8988T (cell line): ENCODE measurements at regions not wholly inside any gene's neighbourhood (a gene's known extent, or its start where the extent isn't known, plus 50 kb on each side); places are given as distances from the start of the nearest gene placed in this dataset.

Experiments used
- DNase-seq: peaks from one replicate; pipeline ENCODE4 v3.0.0; 2011

GRCh38 chr20:62545901-62546525 is 70.2 kb upstream of the GATA5 start:
- no peak for DNase-seq

GRCh38 chr20:62546606-62547005 is 70.8 kb upstream of the GATA5 start:
- no peak for DNase-seq

- no peak for DNase-seq
These were observed 71.6 kb upstream of the GATA5 start for GRCh38 chr20:62547364-62547763.

GRCh38 chr20:62548471-62548870 is 72.7 kb upstream of the GATA5 start:
- DNase-seq, result no peak

GRCh38 chr20:62549029-62549428 is 73.2 kb upstream of the GATA5 start:
- DNase-seq, result no peak

GRCh38 chr20:62549499-62550086 is 73.8 kb upstream of the GATA5 start:
- no peak for DNase-seq

- DNase-seq, result no peak
These were observed 74.4 kb upstream of the GATA5 start for GRCh38 chr20:62550087-62550632.

GRCh38 chr20:62551407-62552323 is 75.9 kb upstream of the GATA5 start:
- DNase-seq, result peak; percentile 59

- DNase-seq, result no peak
These were observed 76.8 kb upstream of the GATA5 start for GRCh38 chr20:62552613-62553012.

GRCh38 chr20:62553136-62553837 is 77.5 kb upstream of the GATA5 start:
- peak; percentile 93 for DNase-seq

- no peak for DNase-seq
These were observed 78.0 kb upstream of the GATA5 start for GRCh38 chr20:62553838-62554161.

- no peak for DNase-seq
These were observed 78.6 kb upstream of the GATA5 start for GRCh38 chr20:62554214-62554897.

GRCh38 chr20:62554898-62555641 is 79.3 kb upstream of the GATA5 start:
- DNase-seq, result no peak

- no peak for DNase-seq
These were observed 80.0 kb upstream of the GATA5 start for GRCh38 chr20:62555642-62556420.

GRCh38 chr20:62557462-62557861 is 81.7 kb upstream of the GATA5 start:
- DNase-seq, result no peak

- DNase-seq, result no peak
These were observed 82.2 kb upstream of the GATA5 start for GRCh38 chr20:62557999-62558408.

- DNase-seq, result no peak
These were observed 83.0 kb upstream of the GATA5 start for GRCh38 chr20:62558779-62559178.

- DNase-seq, result no peak
These were observed 82.1 kb upstream of the SLCO4A1 start for GRCh38 chr20:62560162-62560561.

GRCh38 chr20:62561182-62561581 is 81.1 kb upstream of the SLCO4A1 start:
- DNase-seq, result no peak

- DNase-seq, result no peak
These were observed 80.4 kb upstream of the SLCO4A1 start for GRCh38 chr20:62561948-62562347.

- no peak for DNase-seq
These were observed 79.5 kb upstream of the SLCO4A1 start for GRCh38 chr20:62562831-62563230.
